ENCODE measurements at regions not wholly inside any gene's neighbourhood (a gene's known extent, or its start where the extent isn't known, plus 50 kb on each side); places are given as distances from the start of the nearest gene placed in this dataset.
"Not testable (repeated sequence)": the region's sequence is repeated elsewhere in the genome, so short reads cannot be mapped to it uniquely, and the experiment has no call there.

DNA sequence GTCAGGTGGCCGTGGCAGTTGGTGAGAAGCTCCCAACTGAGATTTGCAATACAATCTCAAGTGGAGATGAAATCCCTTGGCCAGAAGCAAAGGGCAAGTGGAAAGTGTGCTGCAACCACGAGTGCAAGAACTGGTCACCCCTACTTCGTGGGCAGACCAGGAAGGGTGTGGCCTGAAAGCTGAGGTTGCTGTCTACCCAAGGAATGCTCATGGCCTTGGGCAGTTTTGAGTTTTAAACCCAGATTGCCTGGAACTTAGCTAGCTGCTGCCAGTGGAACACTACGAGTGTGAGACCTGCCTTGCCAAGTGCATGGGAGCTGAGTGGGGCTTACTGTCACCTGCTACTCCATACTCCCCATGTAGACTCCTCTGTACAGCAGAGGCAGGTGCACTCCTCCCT lies 113.3 kb upstream of the FAT3 start:
- no peak for DNase-seq (ENCODE audit: low read depth, low spot score)

DNA sequence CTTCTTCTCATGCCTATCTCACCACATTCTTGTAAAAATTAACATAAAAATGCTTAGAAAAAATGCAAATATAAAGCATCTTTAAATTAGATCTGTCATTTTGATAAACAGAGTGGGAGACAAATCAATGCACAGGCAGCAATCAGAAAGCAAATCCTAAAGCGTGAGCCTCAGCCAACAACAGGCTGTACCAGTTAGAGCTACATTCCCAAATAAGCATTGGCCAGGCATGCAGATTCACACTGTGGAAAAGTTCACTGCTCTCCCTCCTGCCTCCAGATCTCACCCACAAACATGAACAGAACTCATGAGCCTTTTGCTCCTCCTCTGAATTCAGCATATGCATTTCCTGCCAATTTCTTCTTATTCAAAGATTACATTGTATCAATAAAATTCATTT lies 115.2 kb upstream of the FAT3 start:
- DNase-seq (ENCODE audit: low read depth, low spot score), result no peak

DNA sequence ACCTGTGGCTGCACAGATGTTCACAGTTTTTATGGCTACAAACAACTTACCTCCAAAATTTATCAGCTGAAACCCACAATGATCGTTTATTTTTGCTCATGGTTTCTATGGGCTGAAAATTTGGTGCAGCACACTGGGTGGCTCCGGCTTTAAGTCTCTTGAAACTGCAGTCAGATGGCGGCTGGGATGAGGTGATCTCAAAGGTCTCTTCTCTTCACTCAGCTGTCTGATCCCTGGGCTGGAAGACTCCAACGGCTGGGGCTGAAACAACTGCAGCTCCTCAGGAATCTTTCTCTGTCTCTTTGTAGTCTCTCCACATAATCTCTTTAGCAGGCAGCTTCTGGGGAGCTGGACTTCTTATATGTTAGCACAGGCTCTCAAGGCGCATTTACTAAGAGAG lies 117.3 kb upstream of the FAT3 start:
- no peak for DNase-seq (ENCODE audit: low read depth, low spot score)

- DNase-seq (ENCODE audit: low read depth, low spot score), result no peak
Measured at GRCh38 chr11:92104349-92104748, 120.3 kb upstream of the FAT3 start.

GRCh38 chr11:92101920-92102319 lies 122.7 kb upstream of the FAT3 start:
- DNase-seq (ENCODE audit: low read depth, low spot score), result no peak

- no peak for DNase-seq (ENCODE audit: low read depth, low spot score)
Measured at GRCh38 chr11:92099183-92099582, 125.4 kb upstream of the FAT3 start.

- no peak for DNase-seq (ENCODE audit: low read depth, low spot score)
Measured at GRCh38 chr11:92098172-92098571, 126.4 kb upstream of the FAT3 start.

- DNase-seq (ENCODE audit: low read depth, low spot score), result no peak
Measured at GRCh38 chr11:92087725-92088537, 136.7 kb upstream of the FAT3 start.

DNA sequence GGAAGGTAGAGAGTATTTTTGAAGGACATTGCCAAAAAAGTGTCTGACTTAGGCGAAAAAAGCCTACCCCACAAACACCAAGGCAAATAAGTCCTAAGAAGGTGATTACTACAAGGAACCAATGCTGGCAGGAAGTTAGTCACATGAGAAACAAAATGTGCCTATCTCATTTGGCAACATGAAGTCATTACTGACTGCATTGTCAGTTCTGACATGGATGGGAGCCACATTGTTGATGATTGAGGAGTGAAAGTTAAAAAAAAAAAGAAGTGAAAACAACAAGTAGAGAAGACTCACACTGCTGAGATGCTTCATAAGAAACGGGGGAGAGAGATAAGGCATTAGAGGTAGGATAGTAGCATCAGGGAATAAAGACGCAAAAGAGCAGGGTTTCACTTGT lies 141.5 kb upstream of the FAT3 start:
- no peak for DNase-seq (ENCODE audit: low read depth, low spot score)

DNA sequence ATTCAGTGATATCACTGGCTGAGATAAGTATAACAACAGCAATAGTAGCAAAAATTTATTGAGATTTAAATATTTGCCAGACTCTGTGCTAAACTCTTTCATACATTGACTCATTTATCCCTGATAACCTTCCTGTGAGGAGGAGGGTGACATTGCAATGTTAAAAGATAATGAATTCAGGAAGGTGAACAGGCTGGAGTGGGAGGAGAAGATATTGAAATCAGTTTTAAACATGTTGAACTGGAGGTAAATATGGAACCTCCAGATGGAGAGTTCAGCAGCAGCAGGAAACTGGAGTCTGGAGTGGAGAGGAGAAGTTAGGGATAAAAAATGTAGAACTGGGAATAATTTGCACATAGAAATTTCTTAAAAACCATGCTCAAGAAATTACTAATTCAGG lies 142.0 kb upstream of the FAT3 start:
- no peak for DNase-seq (ENCODE audit: low read depth, low spot score)

DNA sequence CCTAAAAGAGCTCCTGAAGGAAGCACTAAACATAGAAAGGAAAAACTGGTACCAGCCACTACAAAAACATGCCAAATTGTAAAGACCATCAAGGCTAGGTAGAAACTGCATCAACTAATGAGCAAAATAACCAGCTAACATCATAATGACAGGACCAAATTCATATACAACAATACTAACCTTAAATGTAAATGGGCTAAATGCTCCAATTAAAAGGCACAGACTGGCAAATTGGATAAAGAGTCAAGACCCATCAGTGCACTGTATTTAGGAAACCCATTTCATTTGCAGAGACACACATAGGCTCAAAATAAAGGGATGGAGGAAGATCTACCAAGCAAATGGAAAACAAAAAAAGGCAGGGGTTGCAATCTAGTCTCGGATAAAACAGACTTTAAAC lies 150.1 kb upstream of the FAT3 start:
- DNase-seq (ENCODE audit: low read depth, low spot score), result not testable (repeated sequence)

DNA sequence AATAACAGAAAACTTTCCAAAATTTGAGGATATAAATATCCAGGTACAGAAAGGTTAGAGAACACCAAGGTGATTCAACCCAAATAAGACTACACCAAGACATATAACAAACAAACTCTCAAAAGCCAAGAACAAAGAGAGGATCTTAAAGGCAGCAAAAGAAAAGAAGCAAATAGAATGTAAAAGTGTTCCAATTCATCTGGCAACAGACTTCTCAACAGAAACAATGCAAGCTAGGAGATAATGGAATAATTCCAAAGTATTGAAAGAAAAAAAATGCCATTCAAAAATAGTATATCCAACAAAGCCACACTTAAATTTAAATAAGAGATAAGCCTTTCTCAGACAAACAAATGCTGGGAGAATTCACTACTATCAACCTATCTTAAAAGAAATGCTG lies 153.0 kb upstream of the FAT3 start:
- DNase-seq (ENCODE audit: low read depth, low spot score), result no peak

- DNase-seq (ENCODE audit: low read depth, low spot score), result no peak
Measured at GRCh38 chr11:92070026-92070889, 154.4 kb upstream of the FAT3 start.

DNA sequence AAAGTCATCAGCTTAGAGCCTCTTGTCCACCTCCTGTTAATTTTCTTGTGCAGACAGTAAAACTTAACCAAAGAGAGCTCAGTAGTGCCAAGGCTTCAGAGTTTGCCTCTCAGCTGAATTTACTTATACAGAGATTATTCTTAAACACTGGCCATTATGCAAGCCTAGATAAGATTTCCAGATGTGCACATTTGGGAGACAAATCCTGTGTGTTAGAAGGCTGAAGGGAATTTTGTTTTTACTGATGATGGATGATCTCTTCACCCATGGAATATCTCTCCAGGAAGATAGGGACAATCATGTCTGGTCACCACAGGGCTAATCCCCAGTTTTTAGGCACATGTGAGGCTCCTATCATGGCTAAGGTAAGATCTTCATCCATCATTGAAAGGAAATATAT lies 157.6 kb upstream of the FAT3 start:
- DNase-seq (ENCODE audit: low read depth, low spot score), result no peak

DNA sequence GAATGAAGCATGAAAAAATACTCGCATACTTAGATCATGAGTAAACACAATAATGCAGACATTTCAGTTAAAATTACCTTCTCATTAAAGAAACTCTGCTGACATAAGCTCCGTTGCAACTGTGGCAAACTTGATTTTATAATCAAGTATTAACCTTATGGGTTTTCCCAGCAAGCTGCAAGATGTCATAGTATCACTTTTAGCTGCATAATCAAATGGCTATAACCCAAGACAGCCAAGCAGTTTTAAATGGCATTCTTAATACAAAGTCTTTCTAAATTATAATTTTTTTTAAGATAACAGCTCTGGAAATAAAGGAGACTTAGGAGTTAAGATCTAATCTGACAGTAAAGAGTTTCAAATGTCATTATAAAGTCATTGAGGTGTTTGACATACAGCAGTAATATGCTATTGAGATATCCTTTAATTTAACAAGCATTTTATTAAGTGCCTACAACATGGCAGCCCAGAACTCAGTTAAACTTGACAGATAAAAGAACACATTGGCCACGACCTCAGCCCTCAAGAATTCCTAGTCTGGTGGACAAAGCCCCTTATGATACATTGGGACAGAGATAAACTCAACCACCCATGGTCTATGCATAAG lies 163.1 kb upstream of the FAT3 start:
- DNase-seq (ENCODE audit: low read depth, low spot score), result no peak

GRCh38 chr11:92057849-92058442 lies 166.7 kb upstream of the FAT3 start:
- DNase-seq (ENCODE audit: low read depth, low spot score), result no peak

DNA sequence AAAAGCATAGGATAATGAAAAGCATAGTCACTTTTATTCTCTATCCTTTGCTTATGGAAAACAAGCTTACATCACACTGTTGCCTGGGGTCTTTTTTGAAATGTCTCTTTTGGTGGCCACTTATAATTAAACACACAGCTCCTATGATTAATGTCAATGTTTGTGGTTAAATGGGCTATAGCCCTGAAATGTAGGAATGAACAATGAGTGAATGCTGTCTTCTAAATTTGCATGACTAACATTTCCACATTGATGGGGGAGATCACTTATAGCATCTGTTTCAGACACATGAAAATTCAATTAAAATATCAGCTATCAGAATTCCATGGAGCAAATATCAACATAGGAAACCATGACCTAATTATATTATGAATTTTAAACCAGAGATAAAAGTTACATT lies 171.4 kb upstream of the FAT3 start:
- no peak for DNase-seq (ENCODE audit: low read depth, low spot score)

DNA sequence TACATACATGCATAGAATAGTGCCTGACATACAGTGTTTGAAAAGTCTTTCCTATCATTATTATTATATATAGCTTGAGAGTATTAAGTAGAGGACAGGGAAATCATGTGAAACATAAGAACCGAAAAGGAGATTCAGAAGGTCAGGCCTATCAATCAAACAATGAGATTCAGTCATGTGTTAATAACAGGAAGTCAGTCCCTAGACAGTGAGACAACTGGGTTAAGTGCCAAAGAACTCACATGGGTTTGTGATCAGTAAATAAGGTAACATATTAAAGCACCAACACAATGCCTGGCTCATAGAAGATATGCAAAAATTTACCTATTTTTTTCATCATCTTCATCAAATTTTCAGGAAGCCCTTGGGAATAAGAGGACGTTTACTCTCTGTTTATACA lies 174.3 kb upstream of the FAT3 start:
- no peak for DNase-seq (ENCODE audit: low read depth, low spot score)

DNA sequence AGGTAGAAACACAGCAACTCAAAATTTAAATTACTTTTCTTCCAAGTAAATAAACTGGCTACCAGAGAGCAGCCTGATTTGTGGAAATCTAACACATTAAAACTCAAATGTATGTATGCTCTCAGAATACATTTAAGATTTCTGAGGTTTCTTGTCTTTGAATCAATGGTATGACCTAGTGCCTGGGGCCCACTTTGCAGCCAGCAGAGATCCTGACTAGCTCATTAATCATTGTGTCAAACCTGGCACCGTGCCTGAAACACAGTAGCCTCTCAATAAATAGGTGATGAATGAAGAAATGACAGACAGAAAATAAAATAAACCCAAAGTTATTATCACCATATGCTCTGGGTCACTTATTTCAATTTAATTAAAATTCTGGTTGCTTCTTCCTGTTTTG lies 176.2 kb upstream of the FAT3 start:
- no peak for DNase-seq (ENCODE audit: low read depth, low spot score)

GRCh38 chr11:92046103-92046502 lies 178.5 kb upstream of the FAT3 start:
- DNase-seq (ENCODE audit: low read depth, low spot score), result no peak

- DNase-seq (ENCODE audit: low read depth, low spot score), result no peak
Measured at GRCh38 chr11:92045301-92045700, 179.3 kb upstream of the FAT3 start.

DNA sequence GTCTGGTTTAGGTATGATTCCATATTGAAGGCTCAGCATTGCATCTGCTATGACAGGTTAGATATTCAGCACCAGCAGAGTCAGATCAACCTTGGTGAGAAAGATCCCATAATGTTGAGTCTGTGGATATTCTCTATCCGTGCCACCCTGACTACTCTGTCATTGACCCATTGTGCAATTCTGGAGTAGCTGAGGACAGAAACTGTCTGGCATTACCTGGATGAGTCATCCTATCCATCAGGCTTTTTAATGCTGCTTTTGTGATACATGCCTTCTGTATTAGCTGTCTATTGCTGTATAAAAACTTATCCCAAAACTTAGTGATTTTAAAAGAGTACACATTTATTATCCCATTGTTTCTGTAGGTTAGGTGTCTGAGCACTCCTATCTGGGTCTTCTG lies 189.1 kb upstream of the FAT3 start:
- DNase-seq (ENCODE audit: low read depth, low spot score), result no peak

Measured in smooth muscle cell of the brain vasculature (primary cell).